RWPE2 (cell line): ENCODE measurements at regions not wholly inside any gene's neighbourhood (a gene's known extent, or its start where the extent isn't known, plus 50 kb on each side); places are given as distances from the start of the nearest gene placed in this dataset.

Source experiments
- ATAC-seq: fragments of 200-7000 bp; cut with Tn5 transposase; 3 replicates; pipeline ENCODE4 v1.9.1; 2021; ENCODE audit warnings: low read depth
- DNase-seq: peaks from one replicate; pipeline ENCODE4 v3.0.0-alpha.2; 2020; ENCODE audit warnings: low spot score
- H3K27ac ChIP-seq: fragments of 450-650 bp; 2 replicates; pipeline ENCODE4 v1.5.1; 2017; ENCODE audit warnings: mild to moderate bottlenecking; ENCODE audit not compliant: poor library complexity, severe bottlenecking
- H3K27me3 ChIP-seq: fragments of 250-450 bp; sonication (Bioruptor Pico); 2 replicates; pipeline ENCODE4 v1.5.1; 2021; ENCODE audit warnings: mild to moderate bottlenecking, moderate library complexity; ENCODE audit not compliant: insufficient read depth, poor library complexity, severe bottlenecking
- H3K36me3 ChIP-seq: fragments of 250-450 bp; sonication (Bioruptor Pico); 2 replicates; pipeline ENCODE4 v1.5.1; 2020; ENCODE audit warnings: low read depth, mild to moderate bottlenecking, moderate library complexity
- H3K4me1 ChIP-seq: fragments of 250-450 bp; sonication (Bioruptor Pico); 2 replicates; pipeline ENCODE4 v1.5.1; 2021; ENCODE audit warnings: mild to moderate bottlenecking, moderate library complexity; ENCODE audit not compliant: insufficient read depth, poor library complexity, severe bottlenecking
- H3K4me3 ChIP-seq: fragments of 250-450 bp; sonication (Bioruptor Pico); 2 replicates; pipeline ENCODE4 v1.5.1; 2021; ENCODE audit warnings: mild to moderate bottlenecking, moderate library complexity; ENCODE audit not compliant: severe bottlenecking
- H3K9me3 ChIP-seq: fragments of 250-450 bp; sonication (Bioruptor Pico); 2 replicates; pipeline ENCODE4 v1.5.1; 2021; ENCODE audit warnings: mild to moderate bottlenecking, moderate library complexity; ENCODE audit not compliant: severe bottlenecking
- CTCF ChIP-seq: fragments of 450-650 bp; IDR thresholded peaks from one replicate; pipeline ENCODE4 v1.5.1; 2017; ENCODE audit warnings: mild to moderate bottlenecking, moderate library complexity; ENCODE audit not compliant: poor library complexity, severe bottlenecking

DNA sequence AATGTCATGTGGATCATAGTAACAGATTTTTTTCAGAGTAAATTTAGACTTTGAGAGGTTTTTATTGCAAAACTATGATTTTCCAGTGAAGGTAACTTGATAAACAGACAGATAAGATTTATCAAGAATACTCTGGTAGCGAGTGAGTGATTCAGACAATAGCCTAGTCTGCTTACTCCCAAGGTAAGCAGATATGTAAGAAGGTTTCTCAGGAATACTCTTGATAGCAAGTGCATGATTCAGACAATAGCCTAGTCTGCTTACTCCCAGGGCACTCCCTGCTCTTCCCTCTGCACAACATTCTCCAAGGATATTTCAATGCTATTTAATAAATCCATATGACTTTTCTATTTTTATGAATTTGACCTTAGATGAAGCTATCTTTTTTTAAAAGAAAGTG, 1881.5 kb downstream of the EFNA5 start:
- no peaks in the 10 kb centered on the region for H3K4me1 ChIP-seq

GRCh38 chr5:105783811-105784210, 1886.9 kb downstream of the EFNA5 start:
- Histone ChIP-seq H3K27me3 (peaks cover 4% of the 10 kb centered on the region), H3K4me3 (no peak overlapping the region)

More for the DNA sequence above, 1881.5 kb downstream of the EFNA5 start:
- no peak for TF ChIP-seq CTCF
- no peaks in the 10 kb centered on the region for H3K36me3 ChIP-seq
- no peaks in the 10 kb centered on the region for H3K27me3 ChIP-seq
- no peak overlapping the region for H3K4me3 ChIP-seq
- DNase-seq = no peak
- ATAC-seq = peak; percentile 48; the same call in 1 of the 3 replicates
- H3K9me3 ChIP-seq = no peaks in the 10 kb centered on the region
- no peak overlapping the region for H3K27ac ChIP-seq

DNA sequence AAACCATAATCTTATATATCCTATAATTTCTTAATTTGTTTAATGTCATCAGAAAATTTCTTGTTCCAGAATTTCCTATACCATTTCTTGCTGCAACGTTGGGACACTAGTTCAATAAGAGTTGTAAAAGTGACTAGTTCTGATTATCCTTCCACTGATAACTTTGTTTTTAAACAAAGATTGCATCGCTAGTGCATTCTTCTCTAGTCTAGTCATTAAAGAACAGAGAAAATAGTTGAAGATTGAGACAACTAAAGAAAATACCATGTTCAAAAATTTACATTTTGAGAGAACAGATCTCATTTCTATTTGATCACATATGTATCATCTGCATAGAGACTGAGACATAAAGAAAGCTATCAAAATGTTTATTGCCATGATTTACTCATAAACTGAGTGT, 1888.2 kb downstream of the EFNA5 start:
- DNase-seq = no peak
- Histone ChIP-seq H3K27me3 (peaks cover 4% of the 10 kb centered on the region), H3K4me1 (no peaks in the 10 kb centered on the region), H3K9me3 (no peaks in the 10 kb centered on the region), H3K4me3 (no peak overlapping the region), H3K36me3 (no peaks in the 10 kb centered on the region), H3K27ac (no peak overlapping the region)
- ATAC-seq = no peak
- TF ChIP-seq CTCF = no peak

More at GRCh38 chr5:105783811-105784210, 1886.9 kb downstream of the EFNA5 start:
- Histone ChIP-seq H3K4me1 (no peaks in the 10 kb centered on the region), H3K27ac (no peak overlapping the region), H3K36me3 (no peaks in the 10 kb centered on the region), H3K9me3 (no peaks in the 10 kb centered on the region)
- no peak for TF ChIP-seq CTCF
- ATAC-seq = no peak
- no peak for DNase-seq

DNA sequence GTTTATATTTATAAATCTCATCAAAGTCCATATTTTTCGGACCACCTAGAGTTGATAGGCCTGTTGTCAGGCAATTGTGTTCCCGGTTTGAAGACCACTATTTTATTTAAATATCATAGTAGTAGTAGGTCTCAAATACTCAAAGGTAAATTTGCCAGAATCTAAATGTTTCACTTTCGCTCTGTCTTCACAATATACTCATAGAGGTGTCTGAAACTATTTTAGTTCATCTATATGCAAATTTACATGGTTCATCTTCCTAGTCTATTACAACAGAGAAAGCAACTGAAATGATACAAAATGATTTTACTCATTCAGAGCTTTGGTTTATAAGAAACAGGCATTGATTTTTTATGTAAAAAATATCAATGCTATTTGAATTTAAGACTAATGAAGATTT, 1897.5 kb downstream of the EFNA5 start:
- H3K27me3 ChIP-seq = no peaks in the 10 kb centered on the region
- H3K9me3 ChIP-seq = no peaks in the 10 kb centered on the region
- DNase-seq (no peak), ATAC-seq (no peak)
- no peaks in the 10 kb centered on the region for H3K36me3 ChIP-seq
- H3K4me3 ChIP-seq = no peak overlapping the region
- H3K27ac ChIP-seq = no peak overlapping the region
- TF ChIP-seq CTCF = no peak
- no peaks in the 10 kb centered on the region for H3K4me1 ChIP-seq

GRCh38 chr5:105767267-105767666, 1903.5 kb downstream of the EFNA5 start:
- H3K4me1 ChIP-seq = no peaks in the 10 kb centered on the region
- H3K4me3 ChIP-seq = no peak overlapping the region
- H3K27me3 ChIP-seq = no peaks in the 10 kb centered on the region
- no peak for ATAC-seq
- no peak overlapping the region for H3K27ac ChIP-seq
- DNase-seq = no peak
- no peak for TF ChIP-seq CTCF
- H3K9me3 ChIP-seq = no peaks in the 10 kb centered on the region
- no peaks in the 10 kb centered on the region for H3K36me3 ChIP-seq
